Endodermal cell (in vitro differentiated cells): ENCODE measurements at regions not wholly inside any gene's neighbourhood (a gene's known extent, or its start where the extent isn't known, plus 50 kb on each side); places are given as distances from the start of the nearest gene placed in this dataset.

Experiments used
- DNase-seq: peaks from one replicate; pipeline ENCODE4 v3.0.0-alpha.2; 2017
- H3K27ac ChIP-seq: 2 replicates; pipeline ENCODE4 v1.5.1; 2013; ENCODE audit warnings: mild to moderate bottlenecking, low read depth, low read length, moderate library complexity
- H3K27me3 ChIP-seq: 2 replicates; pipeline ENCODE4 v1.6.1; 2013; ENCODE audit warnings: mild to moderate bottlenecking, low read length, moderate library complexity; ENCODE audit not compliant: insufficient read depth, control insufficient read depth, poor library complexity, severe bottlenecking
- H3K36me3 ChIP-seq: 2 replicates; pipeline ENCODE4 v1.7.0; 2013; ENCODE audit warnings: mild to moderate bottlenecking, low read length, moderate library complexity; ENCODE audit not compliant: control insufficient read depth, insufficient read depth
- H3K4me1 ChIP-seq: one replicate; pipeline ENCODE4 v1.7.0; 2013; ENCODE audit warnings: low read length; ENCODE audit not compliant: control insufficient read depth, insufficient read depth
- H3K4me3 ChIP-seq: 2 replicates; pipeline ENCODE4 v1.5.1; 2013; ENCODE audit warnings: mild to moderate bottlenecking, low read length, moderate library complexity
- H3K9ac ChIP-seq: 2 replicates; pipeline ENCODE4 v1.6.1; 2013; ENCODE audit warnings: mild to moderate bottlenecking, low read length, moderate library complexity; ENCODE audit not compliant: poor library complexity, severe bottlenecking; ENCODE audit errors: extremely low read depth
- H3K9me3 ChIP-seq: 2 replicates; pipeline ENCODE4 v1.6.1; 2013; ENCODE audit warnings: mild to moderate bottlenecking, low read length, moderate library complexity; ENCODE audit not compliant: control insufficient read depth
- H3K27ac Mint-ChIP-seq: 2 replicates; pipeline ENCODE4 v1.8.0; 2020; ENCODE audit warnings: mixed read lengths
- H3K27me3 Mint-ChIP-seq: 2 replicates; pipeline ENCODE4 v1.8.0; 2021; ENCODE audit warnings: mild to moderate bottlenecking, mixed read lengths; ENCODE audit not compliant: insufficient read depth
- H3K36me3 Mint-ChIP-seq: 2 replicates; pipeline ENCODE4 v1.8.0; 2020; ENCODE audit warnings: low read depth, mixed read lengths
- H3K4me1 Mint-ChIP-seq: 2 replicates; pipeline ENCODE4 v1.8.0; 2020; ENCODE audit warnings: mixed read lengths
- H3K4me3 Mint-ChIP-seq: 2 replicates; pipeline ENCODE4 v1.8.0; 2020; ENCODE audit warnings: mild to moderate bottlenecking, moderate library complexity, mixed read lengths
- H3K9me3 Mint-ChIP-seq: 2 replicates; pipeline ENCODE4 v1.8.0; 2020; ENCODE audit warnings: mild to moderate bottlenecking, mixed read lengths
- WGBS, 2 experiments: methylation state at CpG; one replicate each; pipeline versions ENCODE4 v1.1.5 to v1.1.7; 2013; ENCODE audit warnings: missing lambda C conversion rate in 2 of 2, mixed read lengths in 1 of 2; ENCODE audit not compliant: insufficient coverage in 1 of 2, insufficient read length in 1 of 2; 5-methylcytosine and 5-hydroxymethylcytosine counted together
- TF ChIP-seq, protein P1 (sequence below): fragments of 200-600 bp; sonication (generic); conservative IDR thresholded peaks from 2 replicates; pipeline ENCODE4 v1.5.0; 2021; ENCODE audit warnings: antibody characterized with exemption, mild to moderate bottlenecking

- no peaks in the 10 kb centered on the region for H3K27me3 Mint-ChIP-seq
- H3K4me3 ChIP-seq, result no peak overlapping the region
These were observed 211.5 kb downstream of the TTLL7 start for GRCh38 chr1:83787246-83787998.

DNA sequence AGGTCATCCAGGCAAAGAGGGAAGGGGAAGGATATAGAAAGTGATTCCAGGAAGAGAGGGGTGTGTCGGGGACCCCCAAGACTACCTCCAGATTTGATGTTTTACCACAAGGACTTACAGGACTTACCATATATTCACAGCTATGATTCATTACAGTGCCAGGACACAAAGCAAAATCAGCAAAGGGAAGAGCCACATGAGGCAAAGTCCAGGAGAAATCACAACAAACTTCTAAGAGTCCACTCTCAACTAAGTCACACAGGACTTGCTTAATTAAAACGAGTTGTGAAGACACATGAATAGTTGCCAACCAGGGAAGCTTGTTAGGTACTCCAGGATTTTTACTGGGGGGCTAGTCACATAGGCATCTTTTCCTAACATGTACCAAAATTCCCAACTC, 217.3 kb downstream of the TTLL7 start:
- Mint-ChIP-seq H3K36me3 (no peaks in the 10 kb centered on the region), H3K9me3 (peaks cover 17% of the 10 kb centered on the region)

More at GRCh38 chr1:83787246-83787998, 211.5 kb downstream of the TTLL7 start:
- H3K4me1 Mint-ChIP-seq, result peaks cover 22% of the 10 kb centered on the region
- Histone ChIP-seq H3K27me3 (no peaks in the 10 kb centered on the region), H3K9me3 (peaks cover 27% of the 10 kb centered on the region), H3K27ac (no peak overlapping the region), H3K4me1 (peaks cover 7% of the 10 kb centered on the region), H3K36me3 (no peaks in the 10 kb centered on the region), H3K9ac (no peak overlapping the region)
- peaks cover 17% of the 10 kb centered on the region for H3K9me3 Mint-ChIP-seq
- 71% methylated on average over 3 of the region's 3 CpGs; no CpG with 5 or more reads in 1 of the 2 experiments for WGBS, 2 experiments
- H3K27ac Mint-ChIP-seq, result no peak overlapping the region
- peak; percentile 50 for DNase-seq
- no peak overlapping the region for H3K4me3 Mint-ChIP-seq
- no peaks in the 10 kb centered on the region for H3K36me3 Mint-ChIP-seq
- TF ChIP-seq, protein P1, sequence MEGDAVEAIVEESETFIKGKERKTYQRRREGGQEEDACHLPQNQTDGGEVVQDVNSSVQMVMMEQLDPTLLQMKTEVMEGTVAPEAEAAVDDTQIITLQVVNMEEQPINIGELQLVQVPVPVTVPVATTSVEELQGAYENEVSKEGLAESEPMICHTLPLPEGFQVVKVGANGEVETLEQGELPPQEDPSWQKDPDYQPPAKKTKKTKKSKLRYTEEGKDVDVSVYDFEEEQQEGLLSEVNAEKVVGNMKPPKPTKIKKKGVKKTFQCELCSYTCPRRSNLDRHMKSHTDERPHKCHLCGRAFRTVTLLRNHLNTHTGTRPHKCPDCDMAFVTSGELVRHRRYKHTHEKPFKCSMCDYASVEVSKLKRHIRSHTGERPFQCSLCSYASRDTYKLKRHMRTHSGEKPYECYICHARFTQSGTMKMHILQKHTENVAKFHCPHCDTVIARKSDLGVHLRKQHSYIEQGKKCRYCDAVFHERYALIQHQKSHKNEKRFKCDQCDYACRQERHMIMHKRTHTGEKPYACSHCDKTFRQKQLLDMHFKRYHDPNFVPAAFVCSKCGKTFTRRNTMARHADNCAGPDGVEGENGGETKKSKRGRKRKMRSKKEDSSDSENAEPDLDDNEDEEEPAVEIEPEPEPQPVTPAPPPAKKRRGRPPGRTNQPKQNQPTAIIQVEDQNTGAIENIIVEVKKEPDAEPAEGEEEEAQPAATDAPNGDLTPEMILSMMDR, result no peak

GRCh38 chr1:83779565-83779964, 219.4 kb downstream of the TTLL7 start:
- H3K4me3 ChIP-seq, result no peak overlapping the region
- H3K4me3 Mint-ChIP-seq, result no peak overlapping the region
- TF ChIP-seq, protein P1, result no peak
- H3K9me3 ChIP-seq, result peaks cover 13% of the 10 kb centered on the region
- peaks cover 10% of the 10 kb centered on the region for H3K9me3 Mint-ChIP-seq
- no peak overlapping the region for H3K27ac Mint-ChIP-seq
- no peaks in the 10 kb centered on the region for H3K4me1 ChIP-seq
- H3K4me1 Mint-ChIP-seq, result peaks cover 10% of the 10 kb centered on the region
- no peaks in the 10 kb centered on the region for H3K27me3 ChIP-seq
- no peaks in the 10 kb centered on the region for H3K27me3 Mint-ChIP-seq
- H3K36me3 ChIP-seq, result no peaks in the 10 kb centered on the region
- H3K36me3 Mint-ChIP-seq, result no peaks in the 10 kb centered on the region
- no peak overlapping the region for H3K27ac ChIP-seq
- no peak for DNase-seq
- H3K9ac ChIP-seq, result no peak overlapping the region

More for the DNA sequence above, 217.3 kb downstream of the TTLL7 start:
- 85% methylated on average over 2 of the region's 2 CpGs; no CpG with 5 or more reads in 1 of the 2 experiments for WGBS, 2 experiments
- H3K4me1 Mint-ChIP-seq, result peaks cover 12% of the 10 kb centered on the region
- no peaks in the 10 kb centered on the region for H3K36me3 ChIP-seq
- no peak overlapping the region for H3K4me3 ChIP-seq
- H3K9me3 ChIP-seq, result peaks cover 26% of the 10 kb centered on the region
- no peak overlapping the region for H3K4me3 Mint-ChIP-seq
- no peak overlapping the region for H3K9ac ChIP-seq
- H3K27ac Mint-ChIP-seq, result no peak overlapping the region
- TF ChIP-seq, protein P1, result no peak
- H3K27ac ChIP-seq, result no peak overlapping the region
- no peaks in the 10 kb centered on the region for H3K27me3 ChIP-seq
- no peaks in the 10 kb centered on the region for H3K4me1 ChIP-seq
- no peaks in the 10 kb centered on the region for H3K27me3 Mint-ChIP-seq
- DNase-seq, result no peak
